ENCODE measurements at regions not wholly inside any gene's neighbourhood (a gene's known extent, or its start where the extent isn't known, plus 50 kb on each side); places are given as distances from the start of the nearest gene placed in this dataset.

DNA sequence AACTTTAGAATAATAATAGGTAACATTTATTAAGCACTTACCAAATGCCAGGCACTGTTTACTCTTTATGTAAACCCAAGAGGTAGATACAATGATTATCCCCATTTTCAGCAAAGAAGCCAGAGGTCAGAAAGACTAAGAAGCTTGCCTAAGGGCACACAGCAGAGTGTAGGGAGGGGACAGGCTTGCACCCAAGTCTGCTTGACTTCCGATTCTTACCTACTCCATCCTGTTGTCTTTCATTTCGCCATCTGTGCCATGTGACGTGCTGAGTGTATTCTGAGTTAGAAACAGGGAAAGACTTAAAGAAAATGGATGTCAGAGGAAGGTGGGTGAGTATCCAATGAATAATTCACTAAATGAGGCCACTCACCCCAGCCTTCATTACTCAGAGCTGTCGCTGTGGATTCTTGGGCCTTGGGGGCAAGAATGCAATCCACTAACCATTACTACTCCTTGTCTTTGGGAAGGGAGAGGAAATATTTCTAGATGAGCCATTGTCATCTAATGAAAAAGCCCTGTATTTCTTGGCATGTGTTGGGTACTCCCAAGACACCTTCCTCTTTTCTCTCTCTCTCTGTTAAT is 76.4 kb upstream of the BCL11A start:
- no peak overlapping the region for H3K4me3 Mint-ChIP-seq (ENCODE audit: unreplicated experiment)
- Histone ChIP-seq H3K4me2 (ENCODE audit: low read length) (no peak overlapping the region), H3K27ac (ENCODE audit: low read depth, low read length) (no peak overlapping the region), H3K9ac (ENCODE audit: low read length) (no peak overlapping the region), H3K27me3 (ENCODE audit: insufficient read depth, low read length) (no peaks in the 10 kb centered on the region), H2AFZ (ENCODE audit: low read depth, low read length) (no peak overlapping the region), H4K20me1 (ENCODE audit: insufficient read depth, low read length) (no peaks in the 10 kb centered on the region), H3K4me1 (ENCODE audit: insufficient read depth, low read length) (no peaks in the 10 kb centered on the region), H3K79me2 (ENCODE audit: insufficient read depth, low read length) (no peaks in the 10 kb centered on the region), H3K9me3 (ENCODE audit: insufficient read depth, low read depth, low read length) (no peaks in the 10 kb centered on the region), H3K4me3 (ENCODE audit: insufficient read depth, low read depth, low read length) (no peak overlapping the region), H3K36me3 (ENCODE audit: insufficient read depth, low read length) (no peaks in the 10 kb centered on the region)
- FAIRE-seq (no peak), DNase-seq (ENCODE audit: low read depth) (no peak)
- H3K27me3 Mint-ChIP-seq (ENCODE audit: low read depth, unreplicated experiment) = peaks cover 10% of the 10 kb centered on the region
- H3K4me1 Mint-ChIP-seq (ENCODE audit: low read depth, unreplicated experiment) = no peaks in the 10 kb centered on the region
- no peak overlapping the region for H3K27ac Mint-ChIP-seq (ENCODE audit: unreplicated experiment)
- H3K36me3 Mint-ChIP-seq (ENCODE audit: low read depth, unreplicated experiment) = no peaks in the 10 kb centered on the region
- peaks cover 3% of the 10 kb centered on the region for H3K9me3 Mint-ChIP-seq (ENCODE audit: unreplicated experiment)
- TF ChIP-seq EZH2 (IDR thresholded peaks at IDR 0.05; ENCODE audit: insufficient read depth, low read length) (no peak), CTCF (IDR thresholded peaks at IDR 0.05; ENCODE audit: insufficient read depth, low read depth, low read length) (no peak)

DNA sequence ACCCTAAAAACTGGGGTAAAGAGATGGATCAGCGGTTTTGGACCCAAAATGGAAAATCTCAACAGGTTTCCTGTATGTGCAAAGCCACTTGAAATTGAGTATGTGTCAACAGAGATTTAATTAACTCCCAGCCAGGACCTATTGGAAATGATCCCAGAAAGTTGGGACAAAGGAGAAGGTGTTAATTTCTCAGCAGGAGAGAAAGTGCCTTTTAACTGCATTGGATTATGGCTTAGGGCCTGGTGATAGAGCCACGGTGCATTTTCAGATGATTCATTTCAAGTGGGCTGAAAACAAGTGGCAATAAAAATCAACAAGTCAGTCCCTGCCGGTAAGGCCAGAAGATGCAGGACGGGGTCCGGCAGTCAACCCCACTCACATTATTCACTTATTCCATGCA is 80.2 kb upstream of the BCL11A start:
- H4K20me1 ChIP-seq (ENCODE audit: insufficient read depth, low read length) = no peaks in the 10 kb centered on the region
- H3K9me3 ChIP-seq (ENCODE audit: insufficient read depth, low read depth, low read length) = no peaks in the 10 kb centered on the region
- Mint-ChIP-seq H3K4me1 (ENCODE audit: low read depth, unreplicated experiment) (no peaks in the 10 kb centered on the region), H3K36me3 (ENCODE audit: low read depth, unreplicated experiment) (no peaks in the 10 kb centered on the region), H3K27me3 (ENCODE audit: low read depth, unreplicated experiment) (peaks cover 9% of the 10 kb centered on the region), H3K9me3 (ENCODE audit: unreplicated experiment) (peaks cover 8% of the 10 kb centered on the region), H3K4me3 (ENCODE audit: unreplicated experiment) (no peak overlapping the region), H3K27ac (ENCODE audit: unreplicated experiment) (no peak overlapping the region)
- no peaks in the 10 kb centered on the region for H3K79me2 ChIP-seq (ENCODE audit: insufficient read depth, low read length)
- H3K4me3 ChIP-seq (ENCODE audit: insufficient read depth, low read depth, low read length) = no peak overlapping the region
- TF ChIP-seq CTCF (IDR thresholded peaks at IDR 0.05; ENCODE audit: insufficient read depth, low read depth, low read length) (no peak), EZH2 (IDR thresholded peaks at IDR 0.05; ENCODE audit: insufficient read depth, low read length) (no peak)
- no peak overlapping the region for H3K4me2 ChIP-seq (ENCODE audit: low read length)
- H2AFZ ChIP-seq (ENCODE audit: low read depth, low read length) = no peak overlapping the region
- H3K36me3 ChIP-seq (ENCODE audit: insufficient read depth, low read length) = no peaks in the 10 kb centered on the region
- no peaks in the 10 kb centered on the region for H3K27me3 ChIP-seq (ENCODE audit: insufficient read depth, low read length)
- no peak overlapping the region for H3K9ac ChIP-seq (ENCODE audit: low read length)
- H3K27ac ChIP-seq (ENCODE audit: low read depth, low read length) = no peak overlapping the region
- DNase-seq (ENCODE audit: low read depth) (no peak), FAIRE-seq (no peak)
- no peaks in the 10 kb centered on the region for H3K4me1 ChIP-seq (ENCODE audit: insufficient read depth, low read length)

DNA sequence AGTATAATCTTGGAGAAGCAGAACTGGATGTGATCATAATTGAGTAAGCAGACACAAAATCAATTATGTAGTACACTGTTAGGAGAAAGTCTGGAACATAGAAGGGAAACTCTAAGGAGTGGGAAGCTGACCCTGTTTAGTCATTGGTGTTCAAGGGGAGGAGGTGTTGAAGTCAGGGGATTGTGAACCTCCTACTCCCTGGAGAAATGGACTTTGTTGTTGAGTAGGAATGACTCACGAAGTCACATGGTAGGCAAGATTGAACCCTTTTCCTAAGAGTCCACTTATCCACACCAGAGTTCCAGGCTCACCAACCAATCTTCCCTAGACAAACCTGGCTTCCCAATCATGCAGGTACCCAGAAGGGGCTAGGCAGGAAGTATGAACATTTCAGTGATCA is 81.0 kb upstream of the BCL11A start:
- no peak for FAIRE-seq

More for the DNA sequence above, 81.0 kb upstream of the BCL11A start:
- Histone ChIP-seq H3K4me3 (ENCODE audit: insufficient read depth, low read depth, low read length) (no peak overlapping the region), H3K9ac (ENCODE audit: low read length) (no peak overlapping the region), H3K9me3 (ENCODE audit: insufficient read depth, low read depth, low read length) (no peaks in the 10 kb centered on the region), H3K27ac (ENCODE audit: low read depth, low read length) (no peak overlapping the region), H3K36me3 (ENCODE audit: insufficient read depth, low read length) (no peaks in the 10 kb centered on the region), H4K20me1 (ENCODE audit: insufficient read depth, low read length) (no peaks in the 10 kb centered on the region), H3K79me2 (ENCODE audit: insufficient read depth, low read length) (no peaks in the 10 kb centered on the region), H2AFZ (ENCODE audit: low read depth, low read length) (no peak overlapping the region), H3K4me1 (ENCODE audit: insufficient read depth, low read length) (no peaks in the 10 kb centered on the region), H3K27me3 (ENCODE audit: insufficient read depth, low read length) (no peaks in the 10 kb centered on the region), H3K4me2 (ENCODE audit: low read length) (no peak overlapping the region)
- Mint-ChIP-seq H3K4me1 (ENCODE audit: low read depth, unreplicated experiment) (no peaks in the 10 kb centered on the region), H3K36me3 (ENCODE audit: low read depth, unreplicated experiment) (no peaks in the 10 kb centered on the region), H3K9me3 (ENCODE audit: unreplicated experiment) (peaks cover 8% of the 10 kb centered on the region), H3K27ac (ENCODE audit: unreplicated experiment) (no peak overlapping the region), H3K4me3 (ENCODE audit: unreplicated experiment) (no peak overlapping the region), H3K27me3 (ENCODE audit: low read depth, unreplicated experiment) (peaks cover 6% of the 10 kb centered on the region)
- DNase-seq (ENCODE audit: low read depth) = no peak
- TF ChIP-seq CTCF (IDR thresholded peaks at IDR 0.05; ENCODE audit: insufficient read depth, low read depth, low read length) (no peak), EZH2 (IDR thresholded peaks at IDR 0.05; ENCODE audit: insufficient read depth, low read length) (no peak)

All from astrocyte (in vitro differentiated cells and primary cell).